Inflammatory macrophage treated with lipopolysaccharide for 4 hours (primary cell): ENCODE measurements at regions not wholly inside any gene's neighbourhood (a gene's known extent, or its start where the extent isn't known, plus 50 kb on each side); places are given as distances from the start of the nearest gene placed in this dataset.

ENCODE experiments used
- DNase-seq: peaks from one replicate; pipeline ENCODE4 v3.0.0-alpha.2; 2020

DNA sequence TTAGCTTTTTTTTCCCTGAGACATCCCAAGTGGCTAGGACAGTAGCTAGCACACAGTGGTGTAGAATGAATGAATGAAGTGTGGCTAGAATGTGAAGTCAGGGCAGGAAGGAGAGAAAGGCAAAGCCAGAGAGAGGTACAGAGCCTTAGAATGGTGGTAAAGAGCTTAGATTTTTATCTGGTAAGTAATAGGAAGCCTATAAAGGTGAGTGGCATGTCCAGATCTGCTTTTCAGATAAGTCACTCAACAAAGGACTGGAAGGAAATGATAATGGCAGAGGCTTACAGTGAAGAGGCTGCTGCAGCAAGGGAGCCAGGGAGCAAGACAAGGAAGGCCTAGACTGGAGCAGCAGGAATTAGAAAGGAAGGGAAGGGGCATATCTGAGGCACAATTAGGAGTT, 96.0 kb upstream of the PRDM1 start:
- DNase-seq = no peak

GRCh38 chr6:105988812-105989577, 97.1 kb upstream of the PRDM1 start:
- DNase-seq = no peak

GRCh38 chr6:105988321-105988720, 97.8 kb upstream of the PRDM1 start:
- no peak for DNase-seq

GRCh38 chr6:105987516-105987915, 98.6 kb upstream of the PRDM1 start:
- DNase-seq = no peak

DNA sequence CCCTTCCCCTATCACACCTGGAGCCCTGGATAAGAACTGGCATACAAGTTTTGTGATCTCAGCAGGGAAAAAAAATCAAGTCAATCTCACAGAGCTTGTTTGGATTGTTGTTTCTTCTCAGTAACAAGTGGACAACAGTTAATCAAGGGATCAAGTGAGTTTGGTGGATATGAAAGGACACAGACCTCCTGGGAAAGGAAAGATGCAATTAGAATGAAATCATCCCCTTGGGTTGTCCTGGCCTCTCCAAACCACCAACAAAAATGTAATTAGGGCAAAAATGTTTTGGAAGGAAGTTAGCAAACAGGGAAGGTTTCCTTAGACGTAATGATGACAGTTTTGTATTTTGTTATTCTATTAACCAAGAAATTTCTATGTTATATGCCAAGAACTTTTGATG, 99.1 kb upstream of the PRDM1 start:
- DNase-seq = no peak

GRCh38 chr6:105985816-105986632, 100.1 kb upstream of the PRDM1 start:
- DNase-seq = no peak

DNA sequence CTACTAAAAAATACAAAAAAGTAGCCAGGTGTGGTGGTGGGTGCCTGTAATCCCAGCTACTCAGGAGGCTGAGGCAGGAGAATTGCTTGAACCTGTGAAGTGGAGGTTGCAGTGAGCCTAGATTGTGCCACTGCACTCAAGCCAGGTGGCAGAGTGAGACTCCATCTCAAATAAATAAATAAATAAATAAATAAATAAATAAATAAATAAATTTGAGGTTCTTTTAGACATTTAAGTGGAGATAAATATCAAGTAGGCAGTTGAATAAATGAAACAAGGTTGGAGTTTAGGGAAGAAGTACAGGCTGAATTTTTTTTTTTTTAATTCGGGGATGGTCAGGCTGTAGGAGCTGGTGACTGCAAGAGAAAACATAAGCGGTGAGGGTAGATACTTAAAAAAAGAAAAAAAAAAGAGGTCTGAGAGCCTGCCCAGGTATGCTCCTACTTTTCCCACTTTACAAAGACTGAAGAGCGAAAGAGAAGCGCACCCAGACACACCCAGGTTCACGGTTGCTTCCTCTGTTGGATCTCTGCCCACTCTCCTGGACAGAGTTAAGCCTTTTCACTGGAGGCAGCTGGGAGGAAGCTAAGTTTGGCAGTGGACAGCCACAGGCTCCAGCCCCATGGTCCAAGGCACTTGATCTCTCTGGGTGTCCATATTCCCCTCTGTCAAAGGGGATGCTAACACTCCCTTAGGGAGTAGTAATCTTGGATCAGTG, 100.9 kb upstream of the PRDM1 start:
- no peak for DNase-seq

DNA sequence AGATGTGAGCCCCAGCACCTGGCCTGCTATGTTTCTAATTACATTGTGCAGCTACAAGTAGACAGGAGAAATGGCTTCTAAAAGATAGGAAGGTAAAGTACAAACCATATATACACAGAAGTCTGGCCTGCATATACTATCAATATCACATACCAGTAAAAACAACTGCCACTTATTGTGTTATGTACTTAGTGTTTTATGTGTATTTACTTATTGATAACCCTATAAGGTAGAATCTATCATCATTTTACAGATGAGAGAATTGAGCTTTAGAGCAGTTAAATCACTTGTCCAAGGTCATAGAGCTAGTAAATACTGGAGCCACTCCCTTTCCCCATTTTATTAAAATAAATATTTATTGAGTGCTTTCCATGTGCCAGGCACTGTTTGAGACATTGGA, 102.4 kb upstream of the PRDM1 start:
- DNase-seq = no peak

GRCh38 chr6:105982761-105983540, 103.2 kb upstream of the PRDM1 start:
- DNase-seq = peak; percentile 85

- no peak for DNase-seq
Measured at GRCh38 chr6:105981888-105982358, 104.2 kb upstream of the PRDM1 start.

- DNase-seq = no peak
Measured at GRCh38 chr6:105981002-105981887, 104.9 kb upstream of the PRDM1 start.

DNA sequence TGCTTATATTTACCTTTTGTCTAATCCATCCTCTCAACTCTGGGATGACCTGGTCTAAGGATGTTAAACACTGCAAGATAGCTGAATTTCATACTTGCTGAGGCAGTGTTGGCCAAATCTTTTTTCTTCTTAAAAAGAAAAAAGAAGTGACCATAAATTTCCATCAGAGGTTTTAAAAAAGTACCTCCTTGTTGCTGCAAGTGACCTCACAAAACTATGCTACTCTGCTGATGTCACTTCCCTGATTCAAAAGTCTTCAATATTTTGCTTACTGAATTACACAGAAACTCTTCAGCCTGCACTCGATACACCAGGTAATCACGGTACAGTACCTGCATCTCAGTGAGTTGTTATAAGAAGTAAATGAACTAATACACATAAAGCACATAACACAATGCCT, 107.2 kb upstream of the PRDM1 start:
- DNase-seq = peak; percentile 51

GRCh38 chr6:105977934-105978504, 108.1 kb upstream of the PRDM1 start:
- peak; percentile 49 for DNase-seq

GRCh38 chr6:105974986-105975385, 111.2 kb upstream of the PRDM1 start:
- no peak for DNase-seq

DNA sequence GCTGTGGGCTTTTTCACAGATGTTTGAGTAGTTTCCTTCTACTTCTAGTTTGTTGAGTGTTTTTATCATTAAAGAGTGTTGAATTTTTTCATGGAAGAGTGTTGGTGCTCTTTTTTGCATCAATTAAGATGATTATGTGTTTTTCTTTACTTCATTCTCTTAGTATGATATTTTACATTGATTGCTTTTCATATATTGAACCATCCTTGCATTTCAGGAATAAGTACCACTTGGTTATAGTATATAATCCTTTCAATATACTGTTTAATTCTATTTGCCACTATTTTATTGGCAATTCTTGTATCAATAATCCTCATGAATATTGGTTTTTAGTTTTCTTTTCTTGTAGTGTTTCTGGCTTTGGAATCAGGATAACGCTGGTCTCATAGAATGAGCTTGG, 113.7 kb upstream of the PRDM1 start:
- DNase-seq = no peak

- DNase-seq = no peak
Measured at GRCh38 chr6:105968603-105969333, 117.4 kb upstream of the PRDM1 start.

GRCh38 chr6:105967917-105968602, 118.1 kb upstream of the PRDM1 start:
- peak; percentile 77 for DNase-seq

DNA sequence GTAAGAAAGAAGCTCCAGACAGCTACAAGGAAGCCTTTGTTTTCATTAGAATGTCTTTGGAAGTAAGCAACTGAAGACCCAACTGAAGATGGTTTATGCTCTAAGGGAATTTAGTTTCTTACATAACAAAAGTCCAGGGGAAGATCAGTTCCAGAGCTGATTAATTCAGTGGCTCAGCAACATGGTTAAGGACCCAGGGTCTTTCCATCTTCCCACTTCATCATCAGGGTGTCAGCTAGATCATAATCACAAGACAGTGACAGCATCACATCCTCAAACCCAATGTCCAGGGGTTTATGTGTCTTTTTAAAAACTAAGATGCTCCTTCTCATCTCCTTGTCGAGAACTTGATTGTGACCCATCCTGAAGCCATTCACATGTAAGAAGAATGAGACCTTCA, 119.7 kb upstream of the PRDM1 start:
- peak; percentile 77 for DNase-seq

- DNase-seq = peak; percentile 54
Measured at GRCh38 chr6:105964979-105965760, 121.0 kb upstream of the PRDM1 start.
